ENCODE measurements at regions not wholly inside any gene's neighbourhood (a gene's known extent, or its start where the extent isn't known, plus 50 kb on each side); places are given as distances from the start of the nearest gene placed in this dataset.

- intact Hi-C loops (cut with DNase I): no loop called here
- H3K4me3 ChIP-seq (ENCODE audit: low read length): no peak overlapping the region
- no peaks in the 10 kb centered on the region for H3K9me3 ChIP-seq (ENCODE audit: control insufficient read depth, low read length)
- ATAC-seq: no peak
- H3K27me3 ChIP-seq (ENCODE audit: control insufficient read depth, insufficient read depth): no peaks in the 10 kb centered on the region
- no peak for DNase-seq
- 60% methylated on average over 3 of the region's 3 CpGs for WGBS
- no peak overlapping the region for H3K27ac ChIP-seq (ENCODE audit: low read length)
- H3K4me1 ChIP-seq (ENCODE audit: control insufficient read depth, insufficient read depth, low read length): no peaks in the 10 kb centered on the region
Observed at GRCh38 chr2:222146488-222146887, 152.3 kb downstream of the PAX3 start.

GRCh38 chr2:222142027-222142426 is 156.8 kb downstream of the PAX3 start:
- WGBS: 72% methylated on average over 1 of the region's 1 CpG

GRCh38 chr2:222136106-222136630 is 162.6 kb downstream of the PAX3 start:
- Histone ChIP-seq H3K9me3 (ENCODE audit: control insufficient read depth, low read length) (no peaks in the 10 kb centered on the region), H3K4me3 (ENCODE audit: low read length) (no peak overlapping the region), H3K27me3 (ENCODE audit: control insufficient read depth, insufficient read depth) (no peaks in the 10 kb centered on the region), H3K4me1 (ENCODE audit: control insufficient read depth, insufficient read depth, low read length) (no peaks in the 10 kb centered on the region), H3K27ac (ENCODE audit: low read length) (no peak overlapping the region)
- ATAC-seq (no peak), DNase-seq (no peak)
- intact Hi-C loops (cut with DNase I): no loop called here
- 75% methylated on average over 5 of the region's 5 CpGs for WGBS

More at GRCh38 chr2:222142027-222142426, 156.8 kb downstream of the PAX3 start:
- DNase-seq (no peak), ATAC-seq (no peak)
- H3K27ac ChIP-seq (ENCODE audit: low read length): no peak overlapping the region
- no peaks in the 10 kb centered on the region for H3K4me1 ChIP-seq (ENCODE audit: control insufficient read depth, insufficient read depth, low read length)
- no peak overlapping the region for H3K4me3 ChIP-seq (ENCODE audit: low read length)
- H3K9me3 ChIP-seq (ENCODE audit: control insufficient read depth, low read length): no peaks in the 10 kb centered on the region
- intact Hi-C loops (cut with DNase I): no loop called here
- no peaks in the 10 kb centered on the region for H3K27me3 ChIP-seq (ENCODE audit: control insufficient read depth, insufficient read depth)

- H3K4me3 ChIP-seq (ENCODE audit: low read length): no peak overlapping the region
- WGBS: 80% methylated on average over 1 of the region's 1 CpG
- H3K27me3 ChIP-seq (ENCODE audit: control insufficient read depth, insufficient read depth): no peaks in the 10 kb centered on the region
- H3K27ac ChIP-seq (ENCODE audit: low read length): no peak overlapping the region
- intact Hi-C loops (cut with DNase I): no loop called here
- H3K9me3 ChIP-seq (ENCODE audit: control insufficient read depth, low read length): no peaks in the 10 kb centered on the region
- DNase-seq: no peak
- H3K4me1 ChIP-seq (ENCODE audit: control insufficient read depth, insufficient read depth, low read length): no peaks in the 10 kb centered on the region
- ATAC-seq: no peak
Observed at GRCh38 chr2:222134654-222135053, 164.1 kb downstream of the PAX3 start.

DNA sequence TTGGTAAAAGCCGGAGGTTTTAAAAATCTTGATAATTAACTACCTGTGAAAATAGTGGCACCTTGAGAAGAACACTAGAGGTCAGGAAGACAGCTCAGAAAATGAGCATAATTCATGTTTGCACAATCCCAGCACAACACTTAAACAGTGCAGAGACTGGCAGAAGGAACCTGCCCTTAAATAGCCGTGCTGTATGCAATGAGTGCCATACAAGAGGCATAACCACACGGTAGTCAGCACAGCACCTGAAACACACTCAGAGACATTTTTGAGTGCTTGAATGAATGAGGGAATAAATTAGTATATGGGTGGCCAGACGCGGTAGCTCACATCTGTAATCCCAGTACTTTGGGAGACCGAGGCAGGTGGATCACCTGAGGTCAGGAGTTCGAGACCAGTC is 164.9 kb downstream of the PAX3 start:
- Histone ChIP-seq H3K27ac (ENCODE audit: low read length) (no peak overlapping the region), H3K4me3 (ENCODE audit: low read length) (no peak overlapping the region), H3K4me1 (ENCODE audit: control insufficient read depth, insufficient read depth, low read length) (no peaks in the 10 kb centered on the region), H3K27me3 (ENCODE audit: control insufficient read depth, insufficient read depth) (no peaks in the 10 kb centered on the region), H3K9me3 (ENCODE audit: control insufficient read depth, low read length) (no peaks in the 10 kb centered on the region)
- intact Hi-C loops (cut with DNase I): no loop called here
- 85% methylated on average over 7 of the region's 7 CpGs for WGBS
- no peak for ATAC-seq
- DNase-seq: no peak

GRCh38 chr2:222130855-222131254 is 167.9 kb downstream of the PAX3 start:
- DNase-seq: no peak
- no peak for ATAC-seq
- no peak overlapping the region for H3K4me3 ChIP-seq (ENCODE audit: low read length)
- intact Hi-C loops (cut with DNase I): no loop called here
- no peaks in the 10 kb centered on the region for H3K4me1 ChIP-seq (ENCODE audit: control insufficient read depth, insufficient read depth, low read length)
- H3K27me3 ChIP-seq (ENCODE audit: control insufficient read depth, insufficient read depth): no peaks in the 10 kb centered on the region
- no peak overlapping the region for H3K27ac ChIP-seq (ENCODE audit: low read length)
- 60% methylated on average over 3 of the region's 3 CpGs for WGBS
- H3K9me3 ChIP-seq (ENCODE audit: control insufficient read depth, low read length): no peaks in the 10 kb centered on the region

- Histone ChIP-seq H3K27me3 (ENCODE audit: control insufficient read depth, insufficient read depth) (no peaks in the 10 kb centered on the region), H3K27ac (ENCODE audit: low read length) (no peak overlapping the region), H3K9me3 (ENCODE audit: control insufficient read depth, low read length) (no peaks in the 10 kb centered on the region), H3K4me3 (ENCODE audit: low read length) (no peak overlapping the region), H3K4me1 (ENCODE audit: control insufficient read depth, insufficient read depth, low read length) (no peaks in the 10 kb centered on the region)
- DNase-seq (no peak), ATAC-seq (no peak)
- intact Hi-C loops (cut with DNase I): no loop called here
- whole genome bisulfite sequencing: 84% methylated on average over 6 of the region's 6 CpGs
Observed at GRCh38 chr2:222127660-222128059, 171.1 kb downstream of the PAX3 start.

GRCh38 chr2:222120933-222121332 is 177.9 kb downstream of the PAX3 start:
- no peaks in the 10 kb centered on the region for H3K27me3 ChIP-seq (ENCODE audit: control insufficient read depth, insufficient read depth)
- no peak overlapping the region for H3K27ac ChIP-seq (ENCODE audit: low read length)
- H3K9me3 ChIP-seq (ENCODE audit: control insufficient read depth, low read length): no peaks in the 10 kb centered on the region
- no peak for ATAC-seq
- no peak for DNase-seq
- H3K4me1 ChIP-seq (ENCODE audit: control insufficient read depth, insufficient read depth, low read length): no peaks in the 10 kb centered on the region
- no peak overlapping the region for H3K4me3 ChIP-seq (ENCODE audit: low read length)
- intact Hi-C loops (cut with DNase I): no loop called here

DNA sequence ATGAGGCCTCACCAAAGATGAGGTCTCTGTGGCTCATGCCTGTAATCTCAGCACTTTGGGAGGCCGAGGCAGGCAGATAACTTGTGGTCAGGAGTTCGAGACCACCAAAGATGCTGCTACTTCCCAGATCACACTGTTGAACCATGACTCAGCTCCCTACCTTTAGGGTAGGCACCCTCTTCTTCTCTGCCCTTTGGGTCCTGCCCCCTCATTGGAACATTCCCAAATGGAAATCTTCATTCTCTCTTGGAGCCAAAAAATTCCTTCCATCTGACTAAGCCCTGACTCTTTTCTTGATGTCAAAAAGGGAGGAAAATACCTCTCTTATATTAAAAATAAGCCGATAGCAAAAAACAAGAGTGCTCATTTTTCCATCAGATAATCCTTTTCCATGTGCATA is 183.5 kb downstream of the PAX3 start:
- 83% methylated on average over 3 of the region's 3 CpGs for WGBS
- Histone ChIP-seq H3K4me3 (ENCODE audit: low read length) (no peak overlapping the region), H3K4me1 (ENCODE audit: control insufficient read depth, insufficient read depth, low read length) (no peaks in the 10 kb centered on the region), H3K27ac (ENCODE audit: low read length) (no peak overlapping the region), H3K27me3 (ENCODE audit: control insufficient read depth, insufficient read depth) (no peaks in the 10 kb centered on the region), H3K9me3 (ENCODE audit: control insufficient read depth, low read length) (no peaks in the 10 kb centered on the region)
- DNase-seq (no peak), ATAC-seq (no peak)
- intact Hi-C loops (cut with DNase I): no loop called here

DNA sequence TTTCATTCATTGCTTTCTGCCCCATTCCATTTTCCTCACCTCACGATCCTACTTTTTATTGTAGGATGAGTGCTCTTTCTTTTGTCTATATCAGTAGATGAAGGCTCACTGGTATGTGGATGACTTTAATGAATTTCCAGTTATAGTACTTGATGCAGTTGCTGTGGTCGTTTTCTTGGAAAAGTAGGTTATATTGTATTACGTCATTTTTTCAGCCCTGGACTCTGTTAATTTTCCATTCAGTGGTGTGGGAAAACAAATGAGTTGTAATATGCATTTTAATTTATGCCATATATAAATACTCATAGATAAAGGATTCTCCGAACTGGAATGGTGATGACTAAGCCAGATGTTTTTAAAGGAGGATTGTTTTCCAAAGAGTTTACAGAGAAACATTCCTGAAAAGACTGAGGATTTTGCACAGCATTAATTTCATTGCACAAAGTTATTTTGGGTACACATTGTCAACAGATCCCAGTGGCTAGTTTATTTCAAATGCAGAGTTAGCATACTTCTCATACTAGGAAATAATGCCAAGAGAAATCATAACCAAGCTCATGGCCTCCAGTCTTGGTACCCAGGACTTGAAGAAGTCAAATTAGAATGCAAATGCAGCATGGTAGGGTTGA is 189.7 kb downstream of the PAX3 start:
- WGBS: 62% methylated on average over 4 of the region's 4 CpGs
- DNase-seq (no peak), ATAC-seq (no peak)
- no peaks in the 10 kb centered on the region for H3K4me1 ChIP-seq (ENCODE audit: control insufficient read depth, insufficient read depth, low read length)
- intact Hi-C loops (cut with DNase I): no loop called here
- H3K9me3 ChIP-seq (ENCODE audit: control insufficient read depth, low read length): no peaks in the 10 kb centered on the region
- H3K27ac ChIP-seq (ENCODE audit: low read length): no peak overlapping the region
- H3K27me3 ChIP-seq (ENCODE audit: control insufficient read depth, insufficient read depth): no peaks in the 10 kb centered on the region
- H3K4me3 ChIP-seq (ENCODE audit: low read length): no peak overlapping the region

GRCh38 chr2:222108497-222108896 is 190.3 kb downstream of the PAX3 start:
- no peak overlapping the region for H3K27ac ChIP-seq (ENCODE audit: low read length)
- WGBS: 91% methylated on average over 3 of the region's 3 CpGs
- DNase-seq (no peak), ATAC-seq (no peak)
- H3K9me3 ChIP-seq (ENCODE audit: control insufficient read depth, low read length): no peaks in the 10 kb centered on the region
- H3K27me3 ChIP-seq (ENCODE audit: control insufficient read depth, insufficient read depth): no peaks in the 10 kb centered on the region
- H3K4me1 ChIP-seq (ENCODE audit: control insufficient read depth, insufficient read depth, low read length): no peaks in the 10 kb centered on the region
- intact Hi-C loops (cut with DNase I): no loop called here
- H3K4me3 ChIP-seq (ENCODE audit: low read length): no peak overlapping the region

DNA sequence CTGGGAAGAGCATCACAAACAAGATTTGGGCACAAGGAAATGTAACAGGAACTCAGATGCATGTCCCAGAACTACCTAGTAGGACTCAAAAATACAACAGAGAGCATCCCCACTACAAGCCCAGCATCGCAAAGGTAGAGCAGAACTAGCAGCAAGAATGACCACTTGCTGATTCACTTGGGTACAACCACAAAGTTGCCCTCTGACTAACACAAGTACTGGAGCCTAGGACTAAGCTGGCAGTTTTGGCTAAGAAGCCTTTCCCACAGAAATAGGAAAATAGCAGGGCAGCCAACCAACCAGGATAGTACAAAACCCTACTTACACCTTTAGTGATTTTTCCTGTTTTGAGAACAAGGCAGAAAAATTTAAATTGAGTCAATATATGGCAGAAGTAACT is 193.8 kb downstream of the PAX3 start:
- ATAC-seq: no peak
- intact Hi-C loops (cut with DNase I): no loop called here
- no peak for DNase-seq
- 84% methylated on average over 1 of the region's 1 CpG for WGBS
- H3K9me3 ChIP-seq (ENCODE audit: control insufficient read depth, low read length): no peaks in the 10 kb centered on the region
- no peak overlapping the region for H3K27ac ChIP-seq (ENCODE audit: low read length)
- H3K4me3 ChIP-seq (ENCODE audit: low read length): no peak overlapping the region
- no peaks in the 10 kb centered on the region for H3K27me3 ChIP-seq (ENCODE audit: control insufficient read depth, insufficient read depth)
- H3K4me1 ChIP-seq (ENCODE audit: control insufficient read depth, insufficient read depth, low read length): no peaks in the 10 kb centered on the region

All from right cardiac atrium (tissue), 5 donors.